OCI-LY1 (cell line): ENCODE measurements at regions not wholly inside any gene's neighbourhood (a gene's known extent, or its start where the extent isn't known, plus 50 kb on each side); places are given as distances from the start of the nearest gene placed in this dataset.

Experiments used
- H2AFZ ChIP-seq: fragments of 200-600 bp; sonication (generic), shearing (Covaris generic); 2 replicates; pipeline ENCODE4 v1.6.0; 2014; ENCODE audit warnings: antibody characterized with exemption, mild to moderate bottlenecking, low read length
- H3F3A ChIP-seq: fragments of 200-600 bp; sonication (generic), shearing (Covaris generic); 2 replicates; pipeline ENCODE4 v1.6.0; 2014; ENCODE audit warnings: mild to moderate bottlenecking, antibody characterized with exemption, low read length, moderate library complexity; ENCODE audit not compliant: insufficient read depth
- H3K27ac ChIP-seq: fragments of 200-600 bp; sonication (generic); 2 replicates; pipeline ENCODE4 v1.5.1; 2014; ENCODE audit warnings: low read length, mixed run types, mild to moderate bottlenecking, low read depth; ENCODE audit not compliant: poor library complexity, severe bottlenecking
- H3K27me3 ChIP-seq: fragments of 200-600 bp; sonication (generic); 2 replicates; pipeline ENCODE4 v1.6.0; 2014; ENCODE audit warnings: antibody characterized with exemption, mild to moderate bottlenecking, low read length, moderate library complexity; ENCODE audit not compliant: insufficient read depth
- H3K36me3 ChIP-seq: fragments of 200-600 bp; sonication (generic); 2 replicates; pipeline ENCODE4 v1.6.1; 2014; ENCODE audit warnings: mild to moderate bottlenecking, antibody characterized with exemption, low read length, moderate library complexity, mixed read lengths; ENCODE audit not compliant: insufficient read depth
- H3K4me1 ChIP-seq: fragments of 200-600 bp; sonication (generic); 2 replicates; pipeline ENCODE4 v1.5.1; 2014; ENCODE audit warnings: mild to moderate bottlenecking, low read length, moderate library complexity; ENCODE audit not compliant: insufficient read depth, severe bottlenecking
- H3K4me2 ChIP-seq: fragments of 200-600 bp; sonication (generic), shearing (Covaris generic); 2 replicates; pipeline ENCODE4 v1.6.1; 2014; ENCODE audit warnings: low read length
- H3K4me3 ChIP-seq: fragments of 200-600 bp; sonication (generic); 2 replicates; pipeline ENCODE4 v1.5.1; 2014; ENCODE audit warnings: low read length, low read depth, mild to moderate bottlenecking, mixed read lengths; ENCODE audit not compliant: poor library complexity, severe bottlenecking
- H3K79me2 ChIP-seq: fragments of 200-600 bp; shearing (Covaris generic); 2 replicates; pipeline ENCODE4 v1.6.1; 2016; ENCODE audit warnings: mixed run types, low read length, mixed read lengths; ENCODE audit not compliant: insufficient read depth
- H3K9ac ChIP-seq: fragments of 200-600 bp; sonication (generic), shearing (Covaris generic); 2 replicates; pipeline ENCODE4 v1.6.1; 2014; ENCODE audit warnings: mild to moderate bottlenecking, low read length, mixed read lengths
- H3K9me2 ChIP-seq: fragments of 200-600 bp; sonication (generic), shearing (Covaris generic); 2 replicates; pipeline ENCODE4 v1.6.1; 2014; ENCODE audit warnings: low read depth, mild to moderate bottlenecking, low read length, mixed read lengths
- H3K9me3 ChIP-seq: fragments of 200-600 bp; shearing (Covaris generic); 2 replicates; pipeline ENCODE4 v1.6.1; 2014; ENCODE audit warnings: low read length, mixed read lengths
- H4K20me1 ChIP-seq: fragments of 200-600 bp; sonication (generic), shearing (Covaris generic); 2 replicates; pipeline ENCODE4 v1.6.0; 2016; ENCODE audit warnings: mild to moderate bottlenecking, low read length; ENCODE audit not compliant: insufficient read depth
- CTCF ChIP-seq: fragments of 200-600 bp; sonication (generic), shearing (Covaris generic); IDR thresholded peaks from 2 replicates; pipeline ENCODE4 v1.5.1; 2017; ENCODE audit warnings: mild to moderate bottlenecking, antibody characterized with exemption, low read length, moderate library complexity, mixed read lengths
- EZH2 ChIP-seq: fragments of 200-600 bp; sonication (generic), shearing (Covaris generic); IDR thresholded peaks from 2 replicates; pipeline ENCODE4 v1.8.0; 2017; ENCODE audit warnings: borderline replicate concordance, mixed run types, mild to moderate bottlenecking, antibody characterized with exemption, low read length, moderate library complexity, mixed read lengths

GRCh38 chr7:79684384-79684783, 230.9 kb upstream of the MAGI2 start:
- Histone ChIP-seq H3K4me1 (no peaks in the 10 kb centered on the region), H2AFZ (no peak overlapping the region), H3K4me3 (no peak overlapping the region), H3K9me3 (no peaks in the 10 kb centered on the region), H3K4me2 (no peak overlapping the region), H4K20me1 (no peaks in the 10 kb centered on the region), H3K36me3 (no peaks in the 10 kb centered on the region), H3K27me3 (no peaks in the 10 kb centered on the region), H3K9ac (no peak overlapping the region), H3K79me2 (no peaks in the 10 kb centered on the region), H3K9me2 (no peaks in the 10 kb centered on the region), H3K27ac (no peak overlapping the region), H3F3A (no peaks in the 10 kb centered on the region)
- TF ChIP-seq EZH2, result no peak
- no peak for TF ChIP-seq CTCF

- Histone ChIP-seq H3K27ac (no peak overlapping the region), H3K9me3 (no peaks in the 10 kb centered on the region), H3K4me2 (no peak overlapping the region), H3K36me3 (no peaks in the 10 kb centered on the region), H2AFZ (no peak overlapping the region), H4K20me1 (no peaks in the 10 kb centered on the region), H3K4me1 (no peaks in the 10 kb centered on the region), H3K9ac (no peak overlapping the region), H3K79me2 (no peaks in the 10 kb centered on the region), H3F3A (no peaks in the 10 kb centered on the region), H3K4me3 (no peak overlapping the region), H3K9me2 (no peaks in the 10 kb centered on the region), H3K27me3 (no peaks in the 10 kb centered on the region)
- no peak for TF ChIP-seq EZH2
- TF ChIP-seq CTCF, result no peak
These were observed 230.4 kb upstream of the MAGI2 start for GRCh38 chr7:79683916-79684315.

- no peak overlapping the region for H3K4me2 ChIP-seq
- no peak overlapping the region for H3K4me3 ChIP-seq
- H3K9ac ChIP-seq, result no peak overlapping the region
- no peaks in the 10 kb centered on the region for H3K9me3 ChIP-seq
- H4K20me1 ChIP-seq, result no peaks in the 10 kb centered on the region
- H3K79me2 ChIP-seq, result no peaks in the 10 kb centered on the region
- no peaks in the 10 kb centered on the region for H3K27me3 ChIP-seq
- no peak overlapping the region for H2AFZ ChIP-seq
- H3K36me3 ChIP-seq, result no peaks in the 10 kb centered on the region
- H3F3A ChIP-seq, result no peaks in the 10 kb centered on the region
- H3K9me2 ChIP-seq, result no peaks in the 10 kb centered on the region
- no peak overlapping the region for H3K27ac ChIP-seq
- no peak for TF ChIP-seq EZH2
- TF ChIP-seq CTCF, result no peak
- no peaks in the 10 kb centered on the region for H3K4me1 ChIP-seq
These were observed 229.9 kb upstream of the MAGI2 start for GRCh38 chr7:79683185-79683890.
